GM18868 (cell line): ENCODE measurements at regions not wholly inside any gene's neighbourhood (a gene's known extent, or its start where the extent isn't known, plus 50 kb on each side); places are given as distances from the start of the nearest gene placed in this dataset.
A peak's percentile ranks its signal among the peaks of the same experiment; 100 is the strongest.

Experiments
- ATAC-seq: cut with Tn5 transposase; IDR thresholded peaks from one replicate; pipeline ENCODE4 v1.9.1; 2021; ENCODE audit warnings: mild to moderate bottlenecking, moderate library complexity; ENCODE audit not compliant: unreplicated experiment

GRCh38 chr7:18081617-18082016, 54.0 kb upstream of the PRPS1L1 start:
- ATAC-seq = no peak

DNA sequence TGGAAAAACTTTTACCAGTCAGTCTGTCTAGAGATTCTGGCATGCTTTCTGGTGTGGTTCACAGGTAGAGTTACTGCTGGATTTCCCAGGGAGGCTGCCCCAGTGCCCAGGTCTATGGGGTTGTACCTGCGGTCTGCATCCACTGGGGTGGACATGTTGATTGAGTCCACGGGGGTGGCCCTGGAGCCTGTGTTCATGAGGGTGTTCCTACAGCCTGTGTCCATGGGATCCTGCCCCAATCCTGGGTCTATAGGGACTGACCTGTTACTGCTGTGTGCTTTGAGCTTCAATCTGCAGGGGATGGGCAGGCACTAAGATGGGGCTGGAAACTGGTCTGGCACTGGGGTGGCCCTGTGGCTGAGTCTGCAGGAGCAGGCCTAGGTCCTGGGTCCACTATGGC, 54.5 kb upstream of the PRPS1L1 start:
- ATAC-seq = no peak

- ATAC-seq = no peak
Observed at GRCh38 chr7:18086165-18087025, 58.7 kb upstream of the PRPS1L1 start.

DNA sequence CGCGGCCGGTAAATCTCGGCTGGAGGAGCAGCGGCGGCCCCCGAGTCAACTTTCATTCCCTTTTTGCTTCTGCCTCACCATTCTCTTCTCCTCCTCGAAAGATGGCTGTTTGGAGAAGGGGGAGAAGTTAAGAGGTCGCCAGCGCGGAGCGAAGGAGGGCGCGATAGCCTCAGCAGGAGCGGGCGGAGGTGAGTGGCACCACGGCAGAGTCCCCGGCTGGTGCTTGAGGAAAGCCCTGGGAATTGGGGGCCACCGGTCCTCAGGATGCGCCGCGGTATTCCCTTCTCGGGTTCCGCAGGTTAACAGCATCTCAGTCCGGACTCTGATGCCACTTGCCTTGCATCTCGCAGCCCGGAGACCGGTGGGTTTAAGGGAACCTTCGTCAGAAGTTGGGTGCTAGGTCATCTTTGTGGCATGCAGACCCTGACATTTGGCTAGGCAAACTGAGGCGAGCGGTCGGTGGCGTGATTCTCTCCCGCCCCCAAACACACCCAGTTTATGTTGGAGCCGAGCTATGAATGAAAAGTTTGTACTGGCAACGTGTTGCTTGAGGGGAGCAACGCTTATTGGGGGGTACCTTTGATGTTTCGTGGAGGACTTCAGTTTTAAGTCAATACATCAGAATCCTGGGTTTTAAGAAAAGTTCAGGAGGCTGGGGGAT, 59.5 kb upstream of the PRPS1L1 start:
- ATAC-seq = no peak

DNA sequence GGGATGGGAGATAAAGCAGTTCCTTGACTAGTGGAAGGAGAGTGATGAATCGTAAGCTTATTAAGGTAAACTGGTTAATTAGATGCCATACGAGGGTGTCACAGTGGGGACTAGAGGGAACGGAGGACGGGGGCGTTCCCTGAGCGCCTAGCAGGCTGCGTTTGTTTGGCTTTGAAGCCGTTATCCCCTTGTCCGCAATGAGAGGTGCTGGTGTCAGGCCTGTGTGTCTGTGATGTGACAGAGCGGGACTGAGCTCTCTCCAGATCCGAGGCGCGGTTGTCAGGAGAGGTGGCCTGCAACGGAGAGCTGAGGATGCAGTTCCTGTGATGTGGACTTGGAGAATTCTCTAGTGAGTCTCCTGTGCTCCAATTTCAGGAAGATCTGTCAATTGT, 60.0 kb upstream of the PRPS1L1 start:
- no peak for ATAC-seq

GRCh38 chr7:18096087-18096486, 68.4 kb upstream of the PRPS1L1 start:
- ATAC-seq = no peak

DNA sequence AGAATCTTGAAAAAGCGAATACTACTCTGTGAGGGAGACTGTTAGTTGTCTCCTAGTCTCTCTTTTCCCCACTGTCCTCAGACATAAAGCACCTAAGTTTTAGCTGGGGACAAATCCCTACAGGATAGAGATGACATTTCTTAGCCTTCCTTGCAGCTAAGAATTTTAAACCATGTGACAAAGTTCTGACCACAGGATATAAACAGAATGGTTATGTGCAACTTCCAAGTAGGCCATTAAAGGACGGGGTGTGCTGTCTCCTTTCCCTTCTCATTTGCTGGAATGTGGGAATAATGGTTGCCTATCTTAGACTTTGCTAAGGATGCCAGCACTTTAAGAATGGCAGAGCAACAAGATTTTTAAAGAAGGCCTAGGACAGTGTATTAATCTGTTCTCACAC, 74.9 kb upstream of the PRPS1L1 start:
- ATAC-seq = no peak

GRCh38 chr7:18103436-18104218, 76.0 kb upstream of the PRPS1L1 start:
- ATAC-seq = no peak

GRCh38 chr7:18109762-18110161, 82.1 kb upstream of the PRPS1L1 start:
- ATAC-seq = no peak

DNA sequence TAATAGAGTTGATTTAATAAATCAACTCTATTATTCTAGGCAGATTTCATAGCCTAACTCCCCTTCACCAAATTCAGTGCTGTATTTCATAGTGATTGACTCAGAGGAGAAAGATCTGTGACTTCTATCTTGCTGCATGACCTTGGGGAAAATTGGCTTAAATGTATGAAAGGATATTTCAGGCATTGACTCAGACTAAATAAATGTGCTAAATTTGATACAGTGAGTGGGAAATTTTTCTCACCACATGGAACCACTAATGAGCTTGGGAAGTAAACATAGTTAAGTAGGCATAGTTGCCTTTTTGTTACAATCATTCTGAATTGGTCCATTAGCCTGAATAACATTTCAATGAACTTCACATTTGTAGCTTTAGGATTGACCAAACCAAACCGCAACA, 89.0 kb upstream of the PRPS1L1 start:
- ATAC-seq = no peak

DNA sequence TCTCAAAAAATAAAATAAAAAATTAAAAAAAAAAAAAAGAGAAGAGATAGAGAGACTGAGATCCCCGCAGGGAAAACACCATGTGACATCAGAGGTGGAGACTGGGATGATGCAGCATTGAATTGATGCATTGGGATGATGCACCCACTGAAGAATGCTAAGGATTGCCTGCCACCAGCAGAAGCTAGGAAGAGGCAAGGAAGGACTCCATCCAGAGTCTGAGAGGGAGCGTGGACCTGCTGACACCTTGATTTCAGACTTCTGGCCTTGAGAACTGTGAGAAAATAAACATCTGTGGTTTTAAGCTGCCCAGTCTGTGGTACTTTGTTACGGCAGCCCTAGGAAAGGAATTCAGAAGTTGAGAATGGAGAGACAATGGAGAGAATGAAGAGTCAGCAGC, 89.8 kb upstream of the PRPS1L1 start:
- ATAC-seq = no peak

- ATAC-seq = no peak
Observed at GRCh38 chr7:18119985-18120384, 92.3 kb upstream of the PRPS1L1 start.

- ATAC-seq = no peak
Observed at GRCh38 chr7:18123508-18124239, 96.0 kb upstream of the PRPS1L1 start.

GRCh38 chr7:18125476-18125875, 97.8 kb upstream of the PRPS1L1 start:
- ATAC-seq = no peak

GRCh38 chr7:18126281-18126680, 98.6 kb upstream of the PRPS1L1 start:
- no peak for ATAC-seq

GRCh38 chr7:18128846-18129245, 101.2 kb upstream of the PRPS1L1 start:
- no peak for ATAC-seq

DNA sequence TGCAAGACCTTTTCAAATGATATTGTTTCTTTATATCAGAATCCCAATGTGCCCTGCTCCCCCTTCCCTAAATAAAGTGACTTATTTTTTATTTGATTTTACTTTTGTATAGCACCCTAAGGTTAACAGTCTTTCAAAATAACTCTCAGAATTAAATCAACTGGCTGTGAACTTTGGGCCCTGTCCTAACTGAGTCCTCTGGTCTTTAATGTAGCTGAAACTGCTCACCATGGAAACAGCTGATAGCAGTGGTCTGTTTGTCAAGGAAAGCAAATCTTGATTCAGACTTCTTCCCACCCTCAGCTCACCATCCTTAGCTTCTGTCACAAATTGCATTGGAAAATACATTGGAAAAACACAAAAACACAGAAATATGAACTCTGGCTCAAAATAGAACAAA, 105.2 kb upstream of the PRPS1L1 start:
- no peak for ATAC-seq

DNA sequence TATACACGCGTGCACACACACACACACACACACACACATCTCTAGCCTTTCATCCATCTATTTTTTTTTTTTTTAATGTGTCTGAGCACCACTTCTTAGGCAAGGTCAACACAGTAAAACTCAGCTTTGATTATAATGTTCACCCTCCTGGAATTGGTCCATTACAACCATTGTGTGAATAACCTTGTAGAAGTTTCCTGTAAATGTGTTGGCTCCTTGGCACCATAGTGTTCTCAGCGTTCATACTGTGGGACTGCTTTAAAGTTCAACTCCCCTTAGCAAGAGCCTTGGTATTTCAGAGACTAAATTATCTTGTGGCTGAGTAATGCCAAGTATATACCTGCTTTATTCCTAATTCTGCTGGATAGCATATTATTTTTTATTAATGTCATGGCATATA, 106.3 kb upstream of the PRPS1L1 start:
- ATAC-seq = no peak

GRCh38 chr7:18140943-18141342, 113.3 kb upstream of the PRPS1L1 start:
- ATAC-seq = no peak

GRCh38 chr7:18144166-18144565, 116.5 kb upstream of the PRPS1L1 start:
- ATAC-seq = peak; percentile 51

- no peak for ATAC-seq
Observed at GRCh38 chr7:18145160-18145559, 117.5 kb upstream of the PRPS1L1 start.
